ENCODE measurements at regions not wholly inside any gene's neighbourhood (a gene's known extent, or its start where the extent isn't known, plus 50 kb on each side); places are given as distances from the start of the nearest gene placed in this dataset.

DNA sequence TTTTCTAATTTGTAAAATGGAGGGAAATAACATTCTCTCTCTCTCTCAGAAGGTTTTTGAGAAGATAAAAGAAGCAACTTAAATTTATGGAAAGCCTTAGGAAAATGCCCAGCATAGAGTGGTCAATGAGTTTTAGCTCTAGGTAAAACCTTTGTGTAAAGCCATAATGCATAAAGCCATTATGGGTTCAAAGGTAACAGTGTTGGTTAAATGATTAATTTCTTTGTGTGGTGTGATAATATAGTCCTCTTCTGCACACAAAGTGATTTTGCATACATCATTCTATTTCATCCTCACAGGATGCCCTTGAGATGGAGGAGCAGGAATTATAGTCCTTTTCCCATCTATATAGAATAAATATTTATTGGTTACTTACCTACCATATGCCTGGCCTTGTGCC, 602.9 kb downstream of the CSNK1G3 start:
- no peaks in the 10 kb centered on the region for H3K36me3 Mint-ChIP-seq (ENCODE audit: insufficient read depth, unreplicated experiment)
- BruUV-seq (replicated peaks): no TSS peak
- H3K4me3 Mint-ChIP-seq (ENCODE audit: low read depth, unreplicated experiment): no peak overlapping the region

DNA sequence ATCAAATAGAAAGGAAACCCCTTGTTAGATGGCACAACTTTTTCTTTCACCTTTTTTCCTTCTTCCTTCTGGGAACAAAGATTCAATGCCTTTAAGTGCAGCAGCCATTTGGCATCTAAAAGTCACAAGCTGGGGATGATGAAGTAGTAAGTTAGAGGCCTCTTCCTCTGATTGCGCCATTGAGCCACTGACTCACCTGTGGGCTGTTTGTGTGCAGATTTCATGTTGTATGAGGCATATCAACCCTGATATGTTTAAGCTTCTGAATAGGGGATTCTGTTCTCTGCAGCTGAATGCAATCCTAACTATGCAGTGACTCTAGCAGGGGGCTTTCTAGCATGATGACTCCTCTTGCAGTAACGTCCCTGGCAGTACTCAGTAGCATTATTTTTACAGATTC, 599.9 kb downstream of the CSNK1G3 start:
- no peaks in the 10 kb centered on the region for H3K4me1 Mint-ChIP-seq (ENCODE audit: low read depth, unreplicated experiment)
- BruUV-seq (replicated peaks): no TSS peak
- TF ChIP-seq, protein P1, sequence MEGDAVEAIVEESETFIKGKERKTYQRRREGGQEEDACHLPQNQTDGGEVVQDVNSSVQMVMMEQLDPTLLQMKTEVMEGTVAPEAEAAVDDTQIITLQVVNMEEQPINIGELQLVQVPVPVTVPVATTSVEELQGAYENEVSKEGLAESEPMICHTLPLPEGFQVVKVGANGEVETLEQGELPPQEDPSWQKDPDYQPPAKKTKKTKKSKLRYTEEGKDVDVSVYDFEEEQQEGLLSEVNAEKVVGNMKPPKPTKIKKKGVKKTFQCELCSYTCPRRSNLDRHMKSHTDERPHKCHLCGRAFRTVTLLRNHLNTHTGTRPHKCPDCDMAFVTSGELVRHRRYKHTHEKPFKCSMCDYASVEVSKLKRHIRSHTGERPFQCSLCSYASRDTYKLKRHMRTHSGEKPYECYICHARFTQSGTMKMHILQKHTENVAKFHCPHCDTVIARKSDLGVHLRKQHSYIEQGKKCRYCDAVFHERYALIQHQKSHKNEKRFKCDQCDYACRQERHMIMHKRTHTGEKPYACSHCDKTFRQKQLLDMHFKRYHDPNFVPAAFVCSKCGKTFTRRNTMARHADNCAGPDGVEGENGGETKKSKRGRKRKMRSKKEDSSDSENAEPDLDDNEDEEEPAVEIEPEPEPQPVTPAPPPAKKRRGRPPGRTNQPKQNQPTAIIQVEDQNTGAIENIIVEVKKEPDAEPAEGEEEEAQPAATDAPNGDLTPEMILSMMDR (IDR thresholded peaks at IDR 0.05; ENCODE audit: unreplicated experiment): no peak
- CTCF ChIA-PET: no interaction called here
- intact Hi-C loops (cut with micrococcal nuclease; ENCODE audit: unreplicated experiment): no loop called here
- H3K27me3 Mint-ChIP-seq (ENCODE audit: unreplicated experiment): no peaks in the 10 kb centered on the region
- H3K9me3 Mint-ChIP-seq (ENCODE audit: low read depth, unreplicated experiment): no peaks in the 10 kb centered on the region
- no peaks in the 10 kb centered on the region for H3K36me3 Mint-ChIP-seq (ENCODE audit: insufficient read depth, unreplicated experiment)
- no peak for DNase-seq
- no peak overlapping the region for H3K4me3 Mint-ChIP-seq (ENCODE audit: low read depth, unreplicated experiment)
- no peak overlapping the region for H3K27ac Mint-ChIP-seq (ENCODE audit: unreplicated experiment)

More for the DNA sequence above, 602.9 kb downstream of the CSNK1G3 start:
- CTCF ChIA-PET: no interaction called here
- intact Hi-C loops (cut with micrococcal nuclease; ENCODE audit: unreplicated experiment): no loop called here
- no peak for DNase-seq
- no peaks in the 10 kb centered on the region for H3K4me1 Mint-ChIP-seq (ENCODE audit: low read depth, unreplicated experiment)
- H3K9me3 Mint-ChIP-seq (ENCODE audit: low read depth, unreplicated experiment): no peaks in the 10 kb centered on the region
- no peaks in the 10 kb centered on the region for H3K27me3 Mint-ChIP-seq (ENCODE audit: unreplicated experiment)
- no peak overlapping the region for H3K27ac Mint-ChIP-seq (ENCODE audit: unreplicated experiment)
- TF ChIP-seq, protein P1 (IDR thresholded peaks at IDR 0.05; ENCODE audit: unreplicated experiment): no peak

DNA sequence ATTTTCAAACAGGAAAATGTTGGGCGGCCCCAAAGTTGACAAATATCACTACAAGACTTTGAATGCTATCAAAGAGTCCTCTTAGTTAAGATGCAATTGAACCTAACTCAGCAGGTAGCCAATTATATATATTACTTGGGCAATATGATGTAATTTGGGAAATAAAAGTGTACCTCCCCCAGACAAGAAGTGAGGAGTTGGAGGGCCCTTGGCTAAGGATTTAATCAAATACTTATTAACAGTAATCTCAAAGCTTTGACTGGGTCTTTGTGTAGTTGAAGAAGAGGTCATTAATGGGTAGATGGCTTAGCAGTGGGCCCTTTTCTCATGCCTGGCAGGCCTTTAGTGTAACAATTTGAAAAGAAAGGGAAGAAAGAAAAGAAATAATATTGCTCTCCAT, 599.0 kb downstream of the CSNK1G3 start:
- TF ChIP-seq, protein P1 (IDR thresholded peaks at IDR 0.05; ENCODE audit: unreplicated experiment): no peak
- intact Hi-C loops (cut with micrococcal nuclease; ENCODE audit: unreplicated experiment): no loop called here
- CTCF ChIA-PET: no interaction called here
- no peak for DNase-seq
- H3K36me3 Mint-ChIP-seq (ENCODE audit: insufficient read depth, unreplicated experiment): no peaks in the 10 kb centered on the region
- H3K4me1 Mint-ChIP-seq (ENCODE audit: low read depth, unreplicated experiment): no peaks in the 10 kb centered on the region
- H3K4me3 Mint-ChIP-seq (ENCODE audit: low read depth, unreplicated experiment): no peak overlapping the region
- no TSS peak for BruUV-seq (replicated peaks)
- no peaks in the 10 kb centered on the region for H3K27me3 Mint-ChIP-seq (ENCODE audit: unreplicated experiment)
- no peak overlapping the region for H3K27ac Mint-ChIP-seq (ENCODE audit: unreplicated experiment)
- H3K9me3 Mint-ChIP-seq (ENCODE audit: low read depth, unreplicated experiment): no peaks in the 10 kb centered on the region

DNA sequence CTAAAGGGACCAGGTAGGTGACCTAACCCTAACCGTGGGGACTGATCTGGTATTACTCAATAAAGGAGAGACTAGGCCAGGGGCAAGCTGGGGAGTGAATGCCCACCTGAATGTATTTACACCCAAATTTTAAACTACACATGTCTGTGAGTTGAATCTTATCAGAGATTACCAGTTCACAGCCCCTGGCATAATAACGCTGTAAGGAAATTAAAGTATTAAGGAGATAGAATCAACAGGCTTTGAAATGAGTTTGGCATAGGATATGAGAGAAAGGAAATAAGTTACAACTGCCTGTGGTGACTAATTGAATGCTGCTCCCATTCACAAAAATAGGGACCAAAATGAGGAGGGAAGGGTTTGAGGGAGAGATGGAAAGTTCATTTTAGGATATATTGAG, 593.3 kb downstream of the CSNK1G3 start:
- TF ChIP-seq, protein P1 (IDR thresholded peaks at IDR 0.05; ENCODE audit: unreplicated experiment): no peak
- Mint-ChIP-seq H3K36me3 (ENCODE audit: insufficient read depth, unreplicated experiment) (no peaks in the 10 kb centered on the region), H3K4me3 (ENCODE audit: low read depth, unreplicated experiment) (no peak overlapping the region), H3K9me3 (ENCODE audit: low read depth, unreplicated experiment) (no peaks in the 10 kb centered on the region), H3K27me3 (ENCODE audit: unreplicated experiment) (no peaks in the 10 kb centered on the region), H3K4me1 (ENCODE audit: low read depth, unreplicated experiment) (no peaks in the 10 kb centered on the region), H3K27ac (ENCODE audit: unreplicated experiment) (no peak overlapping the region)
- intact Hi-C loops (cut with micrococcal nuclease; ENCODE audit: unreplicated experiment): no loop called here
- no TSS peak for BruUV-seq (replicated peaks)
- CTCF ChIA-PET: no interaction called here
- no peak for DNase-seq

DNA sequence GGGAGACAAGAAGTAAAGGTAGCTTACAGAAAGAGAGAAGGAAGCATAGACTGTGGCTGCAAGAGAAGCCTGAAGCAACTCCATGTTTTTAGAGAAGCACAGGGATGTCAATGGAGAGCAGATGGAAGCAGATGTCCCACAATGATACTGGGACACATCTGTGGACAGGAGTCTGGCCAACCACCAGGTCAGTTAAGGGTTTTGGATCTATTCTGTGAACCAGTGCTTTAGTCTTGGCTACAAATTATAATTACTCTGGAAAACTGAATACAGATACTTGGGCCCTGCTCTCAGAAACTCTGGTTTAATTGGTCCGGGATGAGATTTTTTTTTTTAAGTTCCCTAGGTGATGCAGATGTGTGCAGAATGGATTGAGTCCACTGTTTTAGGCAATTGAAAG, 592.8 kb downstream of the CSNK1G3 start:
- CTCF ChIA-PET: no interaction called here
- TF ChIP-seq, protein P1 (IDR thresholded peaks at IDR 0.05; ENCODE audit: unreplicated experiment): no peak

More for the DNA sequence above, 592.8 kb downstream of the CSNK1G3 start:
- no peak for DNase-seq
- intact Hi-C loops (cut with micrococcal nuclease; ENCODE audit: unreplicated experiment): no loop called here
- no peaks in the 10 kb centered on the region for H3K36me3 Mint-ChIP-seq (ENCODE audit: insufficient read depth, unreplicated experiment)
- no TSS peak for BruUV-seq (replicated peaks)
- H3K9me3 Mint-ChIP-seq (ENCODE audit: low read depth, unreplicated experiment): no peaks in the 10 kb centered on the region
- H3K27ac Mint-ChIP-seq (ENCODE audit: unreplicated experiment): no peak overlapping the region
- no peaks in the 10 kb centered on the region for H3K4me1 Mint-ChIP-seq (ENCODE audit: low read depth, unreplicated experiment)
- H3K4me3 Mint-ChIP-seq (ENCODE audit: low read depth, unreplicated experiment): no peak overlapping the region
- no peaks in the 10 kb centered on the region for H3K27me3 Mint-ChIP-seq (ENCODE audit: unreplicated experiment)
